Endodermal cell (in vitro differentiated cells): ENCODE measurements at regions not wholly inside any gene's neighbourhood (a gene's known extent, or its start where the extent isn't known, plus 50 kb on each side); places are given as distances from the start of the nearest gene placed in this dataset.

ENCODE experiments used
- DNase-seq: peaks from one replicate; pipeline ENCODE4 v3.0.0-alpha.2; 2017
- H3K27ac ChIP-seq: 2 replicates; pipeline ENCODE4 v1.5.1; 2013; ENCODE audit warnings: mild to moderate bottlenecking, low read depth, low read length, moderate library complexity
- H3K27me3 ChIP-seq: 2 replicates; pipeline ENCODE4 v1.6.1; 2013; ENCODE audit warnings: mild to moderate bottlenecking, low read length, moderate library complexity; ENCODE audit not compliant: insufficient read depth, control insufficient read depth, poor library complexity, severe bottlenecking
- H3K36me3 ChIP-seq: 2 replicates; pipeline ENCODE4 v1.7.0; 2013; ENCODE audit warnings: mild to moderate bottlenecking, low read length, moderate library complexity; ENCODE audit not compliant: control insufficient read depth, insufficient read depth
- H3K4me1 ChIP-seq: one replicate; pipeline ENCODE4 v1.7.0; 2013; ENCODE audit warnings: low read length; ENCODE audit not compliant: control insufficient read depth, insufficient read depth
- H3K4me3 ChIP-seq: 2 replicates; pipeline ENCODE4 v1.5.1; 2013; ENCODE audit warnings: mild to moderate bottlenecking, low read length, moderate library complexity
- H3K9ac ChIP-seq: 2 replicates; pipeline ENCODE4 v1.6.1; 2013; ENCODE audit warnings: mild to moderate bottlenecking, low read length, moderate library complexity; ENCODE audit not compliant: poor library complexity, severe bottlenecking; ENCODE audit errors: extremely low read depth
- H3K9me3 ChIP-seq: 2 replicates; pipeline ENCODE4 v1.6.1; 2013; ENCODE audit warnings: mild to moderate bottlenecking, low read length, moderate library complexity; ENCODE audit not compliant: control insufficient read depth
- H3K27ac Mint-ChIP-seq: 2 replicates; pipeline ENCODE4 v1.8.0; 2020; ENCODE audit warnings: mixed read lengths
- H3K27me3 Mint-ChIP-seq: 2 replicates; pipeline ENCODE4 v1.8.0; 2021; ENCODE audit warnings: mild to moderate bottlenecking, mixed read lengths; ENCODE audit not compliant: insufficient read depth
- H3K36me3 Mint-ChIP-seq: 2 replicates; pipeline ENCODE4 v1.8.0; 2020; ENCODE audit warnings: low read depth, mixed read lengths
- H3K4me1 Mint-ChIP-seq: 2 replicates; pipeline ENCODE4 v1.8.0; 2020; ENCODE audit warnings: mixed read lengths
- H3K4me3 Mint-ChIP-seq: 2 replicates; pipeline ENCODE4 v1.8.0; 2020; ENCODE audit warnings: mild to moderate bottlenecking, moderate library complexity, mixed read lengths
- H3K9me3 Mint-ChIP-seq: 2 replicates; pipeline ENCODE4 v1.8.0; 2020; ENCODE audit warnings: mild to moderate bottlenecking, mixed read lengths
- CTCF ChIP-seq: fragments of 200-600 bp; sonication (generic); conservative IDR thresholded peaks from 2 replicates; pipeline ENCODE4 v1.5.0; 2021; ENCODE audit warnings: antibody characterized with exemption, mild to moderate bottlenecking
- WGBS, 2 experiments: methylation state at CpG; one replicate each; pipeline versions ENCODE4 v1.1.5 to v1.1.7; 2013; ENCODE audit warnings: missing lambda C conversion rate in 2 of 2, mixed read lengths in 1 of 2; ENCODE audit not compliant: insufficient coverage in 1 of 2, insufficient read length in 1 of 2; 5-methylcytosine and 5-hydroxymethylcytosine counted together

GRCh38 chr13:92938486-92939020, 288.1 kb upstream of the GPC6 start:
- no peaks in the 10 kb centered on the region for H3K27me3 ChIP-seq
- no peak for DNase-seq
- H3K9me3 ChIP-seq: no peaks in the 10 kb centered on the region
- no peak overlapping the region for H3K27ac ChIP-seq
- H3K9ac ChIP-seq: no peak overlapping the region
- Mint-ChIP-seq H3K27me3 (peaks cover 2% of the 10 kb centered on the region), H3K36me3 (no peaks in the 10 kb centered on the region), H3K4me3 (no peak overlapping the region), H3K9me3 (no peaks in the 10 kb centered on the region), H3K4me1 (no peaks in the 10 kb centered on the region), H3K27ac (no peak overlapping the region)
- 86 to 89% methylated on average over 7 to 8 of the region's 8 CpGs for WGBS, 2 experiments
- H3K36me3 ChIP-seq: no peaks in the 10 kb centered on the region
- no peak overlapping the region for H3K4me3 ChIP-seq
- TF ChIP-seq CTCF: no peak
- no peaks in the 10 kb centered on the region for H3K4me1 ChIP-seq

- H3K36me3 ChIP-seq: no peaks in the 10 kb centered on the region
- no peaks in the 10 kb centered on the region for H3K27me3 ChIP-seq
- no peak for TF ChIP-seq CTCF
- no peaks in the 10 kb centered on the region for H3K27me3 Mint-ChIP-seq
- H3K4me1 Mint-ChIP-seq: no peaks in the 10 kb centered on the region
- DNase-seq: no peak
- no peaks in the 10 kb centered on the region for H3K9me3 ChIP-seq
- H3K36me3 Mint-ChIP-seq: no peaks in the 10 kb centered on the region
- H3K4me3 ChIP-seq: no peak overlapping the region
- H3K27ac Mint-ChIP-seq: no peak overlapping the region
- H3K27ac ChIP-seq: no peak overlapping the region
- no peak overlapping the region for H3K9ac ChIP-seq
- H3K9me3 Mint-ChIP-seq: no peaks in the 10 kb centered on the region
- no peak overlapping the region for H3K4me3 Mint-ChIP-seq
- no peaks in the 10 kb centered on the region for H3K4me1 ChIP-seq
Measured at GRCh38 chr13:92941167-92941566, 285.4 kb upstream of the GPC6 start.

- Mint-ChIP-seq H3K27me3 (no peaks in the 10 kb centered on the region), H3K9me3 (no peaks in the 10 kb centered on the region), H3K27ac (no peak overlapping the region), H3K4me3 (no peak overlapping the region), H3K4me1 (no peaks in the 10 kb centered on the region), H3K36me3 (no peaks in the 10 kb centered on the region)
- Histone ChIP-seq H3K27me3 (no peaks in the 10 kb centered on the region), H3K4me3 (no peak overlapping the region), H3K9ac (no peak overlapping the region), H3K36me3 (no peaks in the 10 kb centered on the region), H3K27ac (no peak overlapping the region), H3K9me3 (no peaks in the 10 kb centered on the region), H3K4me1 (no peaks in the 10 kb centered on the region)
- DNase-seq: no peak
- 47 to 92% methylated on average over 1 to 2 of the region's 2 CpGs for WGBS, 2 experiments
- TF ChIP-seq CTCF: no peak
Measured at GRCh38 chr13:92947770-92948434, 278.7 kb upstream of the GPC6 start.
